CD8-positive, alpha-beta memory T cell (primary cell): ENCODE measurements at regions not wholly inside any gene's neighbourhood (a gene's known extent, or its start where the extent isn't known, plus 50 kb on each side); places are given as distances from the start of the nearest gene placed in this dataset.

Experiments
- CTCF ChIA-PET: fragments of 350-600 bp; sonication (Branson Sonifier 250); formaldehyde crosslinking; loops from one replicate; lab custom pipeline; 2021; ENCODE audit warnings: antibody characterized with exemption; lab: Charles Lee
- POLR2A ChIA-PET: fragments of 350-600 bp; sonication (Branson Sonifier 250); formaldehyde crosslinking; loops from one replicate; lab custom pipeline; 2021; ENCODE audit warnings: antibody characterized with exemption; lab: Charles Lee
- DNase-seq, 5 donors: peaks; one replicate each; pipeline versions ENCODE4 v3.0.0 to v3.0.0-alpha.2; 2020 to 2022; ENCODE audit warnings: mixed read lengths in 1 of 5
- H3K27ac ChIP-seq: one replicate; pipeline ENCODE4 v1.7.0; 2013; ENCODE audit warnings: low read depth, mild to moderate bottlenecking, low read length, moderate library complexity
- H3K27me3 ChIP-seq: 2 replicates; pipeline ENCODE4 v1.7.0; 2013; ENCODE audit warnings: low read length, mild to moderate bottlenecking; ENCODE audit not compliant: insufficient read depth, poor library complexity, severe bottlenecking
- H3K36me3 ChIP-seq: 2 replicates; pipeline ENCODE4 v1.7.0; 2013; ENCODE audit warnings: mild to moderate bottlenecking, low read length, moderate library complexity; ENCODE audit not compliant: insufficient read depth
- H3K4me1 ChIP-seq: 2 replicates; pipeline ENCODE4 v1.7.0; 2013; ENCODE audit warnings: mild to moderate bottlenecking, low read length, moderate library complexity; ENCODE audit not compliant: insufficient read depth
- H3K4me3 ChIP-seq: 2 replicates; pipeline ENCODE4 v1.7.0; 2013; ENCODE audit warnings: mild to moderate bottlenecking, low read length
- H3K9me3 ChIP-seq: 2 replicates; pipeline ENCODE4 v1.7.0; 2013; ENCODE audit warnings: mild to moderate bottlenecking, low read length
- H3K27ac Mint-ChIP-seq, 8 donors: one replicate each; pipeline ENCODE4 v1.8.0; 2020 to 2021; ENCODE audit warnings: mixed read lengths in 8 of 8, mild to moderate bottlenecking in 6 of 8, inconsistent platforms in 3 of 8, moderate library complexity in 3 of 8
- H3K27me3 Mint-ChIP-seq, 2 donors: one replicate each; pipeline ENCODE4 v1.8.0; 2020 to 2021; ENCODE audit warnings: mixed read lengths in 2 of 2, mild to moderate bottlenecking in 1 of 2, moderate library complexity in 1 of 2
- H3K36me3 Mint-ChIP-seq, 3 donors: one replicate each; pipeline ENCODE4 v1.8.0; 2020 to 2021; ENCODE audit warnings: mixed read lengths in 3 of 3, inconsistent platforms in 1 of 3, mild to moderate bottlenecking in 1 of 3
- H3K4me1 Mint-ChIP-seq, 3 donors: one replicate each; pipeline ENCODE4 v1.8.0; 2020 to 2021; ENCODE audit warnings: mixed read lengths in 3 of 3, inconsistent platforms in 1 of 3, mild to moderate bottlenecking in 1 of 3
- H3K4me3 Mint-ChIP-seq, 7 donors: one replicate each; pipeline ENCODE4 v1.8.0; 2020 to 2021; ENCODE audit warnings: mixed read lengths in 7 of 7, mild to moderate bottlenecking in 6 of 7, moderate library complexity in 4 of 7, inconsistent platforms in 2 of 7
- H3K9me3 Mint-ChIP-seq, 5 donors: one replicate each; pipeline ENCODE4 v1.8.0; 2020 to 2022; ENCODE audit warnings: mixed read lengths in 5 of 5, mild to moderate bottlenecking in 3 of 5, moderate library complexity in 2 of 5, inconsistent platforms in 1 of 5

DNA sequence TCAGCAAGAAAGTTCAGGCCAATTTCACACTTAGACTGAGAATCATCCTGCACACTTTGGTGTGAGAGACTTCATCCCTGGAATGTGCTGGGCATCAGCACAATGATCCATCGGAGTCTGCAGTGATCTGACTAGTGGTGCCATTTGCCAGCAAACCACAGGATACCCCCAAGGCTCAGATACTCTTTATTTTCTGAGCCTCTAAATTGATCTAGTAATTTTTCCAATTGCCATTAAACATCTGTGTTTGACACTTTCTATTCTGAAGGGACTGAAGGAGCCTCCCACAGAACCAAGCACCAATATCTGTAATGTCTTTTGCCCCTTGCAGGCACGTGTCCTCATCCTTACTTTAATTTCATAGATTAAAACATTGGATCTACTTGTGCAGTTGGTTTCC lies 485.3 kb upstream of the SMIM21 start:
- peaks cover 0 to 12% of the 10 kb centered on the region in 2 donors for H3K27me3 Mint-ChIP-seq

DNA sequence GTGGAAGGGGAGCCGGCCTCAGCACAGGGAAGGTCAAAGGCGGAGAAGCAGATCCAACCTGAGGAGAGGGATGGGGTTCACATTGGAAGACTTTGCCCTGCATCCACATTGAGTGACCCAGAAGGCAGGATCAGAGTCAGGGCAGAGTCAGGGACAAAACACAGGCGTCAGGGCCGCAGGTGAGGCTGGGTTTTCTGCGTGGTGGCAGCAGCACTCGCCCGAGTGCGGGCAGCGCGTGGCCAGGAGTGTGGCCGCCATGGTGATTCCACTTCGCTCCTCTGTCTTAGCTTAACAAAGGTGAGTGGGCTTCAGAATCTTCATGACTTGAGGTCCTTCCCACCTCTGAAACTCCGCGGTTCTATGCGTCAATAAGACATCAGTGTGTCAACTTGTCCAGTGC lies 476.9 kb upstream of the SMIM21 start:
- ChIA-PET POLR2A (no interaction called here), CTCF (no interaction called here)
- H3K36me3 Mint-ChIP-seq: peaks cover 0 to 1% (median 0%) of the 10 kb centered on the region in 3 donors
- no peak overlapping the region for H3K4me3 Mint-ChIP-seq
- H3K27me3 ChIP-seq: no peaks in the 10 kb centered on the region
- no peaks in the 10 kb centered on the region for H3K36me3 ChIP-seq
- H3K4me3 ChIP-seq: no peak overlapping the region
- no peak overlapping the region for H3K27ac Mint-ChIP-seq
- H3K9me3 ChIP-seq: no peaks in the 10 kb centered on the region
- no peak overlapping the region for H3K27ac ChIP-seq
- H3K9me3 Mint-ChIP-seq: peaks cover 0 to 3% (median 1%) of the 10 kb centered on the region in 5 donors
- DNase-seq: no peak
- no peaks in the 10 kb centered on the region for H3K4me1 ChIP-seq
- no peaks in the 10 kb centered on the region for H3K4me1 Mint-ChIP-seq
- no peaks in the 10 kb centered on the region for H3K27me3 Mint-ChIP-seq

More for the DNA sequence above, 485.3 kb upstream of the SMIM21 start:
- Mint-ChIP-seq H3K4me1 (no peaks in the 10 kb centered on the region), H3K4me3 (no peak overlapping the region), H3K36me3 (no peaks in the 10 kb centered on the region), H3K27ac (no peak overlapping the region), H3K9me3 (no peaks in the 10 kb centered on the region)
- no peak overlapping the region for H3K4me3 ChIP-seq
- H3K36me3 ChIP-seq: no peaks in the 10 kb centered on the region
- DNase-seq: no peak
- H3K27me3 ChIP-seq: no peaks in the 10 kb centered on the region
- CTCF ChIA-PET: no interaction called here
- H3K27ac ChIP-seq: no peak overlapping the region
- H3K9me3 ChIP-seq: no peaks in the 10 kb centered on the region
- POLR2A ChIA-PET: no interaction called here
- H3K4me1 ChIP-seq: no peaks in the 10 kb centered on the region

DNA sequence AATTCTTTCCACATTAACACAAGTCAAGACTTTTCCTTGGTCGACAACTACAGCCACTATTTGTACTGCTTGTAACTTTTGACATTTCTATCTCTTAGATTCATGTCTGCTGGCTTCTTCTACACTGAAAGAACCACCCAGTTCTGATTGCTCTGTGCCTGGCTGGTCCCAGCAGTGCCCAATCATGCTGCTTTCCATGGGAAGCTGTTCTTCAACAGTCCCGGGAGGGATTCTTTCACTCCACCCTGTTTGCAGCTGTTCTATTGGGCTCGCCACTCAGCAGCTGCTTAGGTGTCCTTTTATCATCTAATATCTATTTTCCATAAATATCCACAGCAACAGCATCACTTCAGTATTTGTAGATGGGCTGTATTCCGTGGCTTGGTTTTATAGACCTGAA lies 471.1 kb upstream of the SMIM21 start:
- POLR2A ChIA-PET: no interaction called here
- Mint-ChIP-seq H3K36me3 (peaks cover 0 to 1% (median 0%) of the 10 kb centered on the region in 3 donors), H3K27me3 (no peaks in the 10 kb centered on the region), H3K4me1 (no peaks in the 10 kb centered on the region), H3K4me3 (no peak overlapping the region), H3K27ac (no peak overlapping the region), H3K9me3 (peaks cover 0 to 3% (median 0%) of the 10 kb centered on the region in 5 donors)
- Histone ChIP-seq H3K36me3 (no peaks in the 10 kb centered on the region), H3K4me3 (no peak overlapping the region), H3K27ac (no peak overlapping the region), H3K9me3 (no peaks in the 10 kb centered on the region), H3K4me1 (no peaks in the 10 kb centered on the region), H3K27me3 (no peaks in the 10 kb centered on the region)
- CTCF ChIA-PET: no interaction called here
- no peak for DNase-seq

DNA sequence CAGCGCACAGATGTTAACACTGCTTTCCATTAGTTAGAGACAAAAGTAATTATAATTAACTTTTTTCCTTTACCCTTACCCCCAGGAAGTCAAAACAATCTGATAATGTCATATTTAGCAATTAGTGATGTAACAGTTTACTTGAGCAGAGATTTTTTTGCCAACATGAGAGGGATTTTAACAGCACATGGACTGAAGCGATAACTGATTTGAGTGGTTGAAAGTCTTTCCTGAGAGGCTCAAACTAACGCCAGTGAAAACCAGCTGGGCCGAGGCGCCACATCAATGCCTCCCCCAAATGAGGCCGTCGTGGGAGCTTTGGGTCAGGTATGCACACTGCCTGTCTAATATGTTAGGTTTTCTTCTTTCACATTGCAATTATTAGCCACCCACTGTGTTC lies 469.9 kb upstream of the SMIM21 start:
- Mint-ChIP-seq H3K27ac (no peak overlapping the region), H3K4me3 (no peak overlapping the region), H3K27me3 (no peaks in the 10 kb centered on the region), H3K9me3 (peaks cover 0 to 3% (median 0%) of the 10 kb centered on the region in 5 donors), H3K4me1 (no peaks in the 10 kb centered on the region), H3K36me3 (no peaks in the 10 kb centered on the region)
- H3K9me3 ChIP-seq: no peaks in the 10 kb centered on the region
- H3K4me1 ChIP-seq: no peaks in the 10 kb centered on the region
- DNase-seq: no peak
- POLR2A ChIA-PET: no interaction called here
- no peak overlapping the region for H3K4me3 ChIP-seq
- H3K27ac ChIP-seq: no peak overlapping the region
- H3K36me3 ChIP-seq: no peaks in the 10 kb centered on the region
- H3K27me3 ChIP-seq: no peaks in the 10 kb centered on the region
- CTCF ChIA-PET: no interaction called here

DNA sequence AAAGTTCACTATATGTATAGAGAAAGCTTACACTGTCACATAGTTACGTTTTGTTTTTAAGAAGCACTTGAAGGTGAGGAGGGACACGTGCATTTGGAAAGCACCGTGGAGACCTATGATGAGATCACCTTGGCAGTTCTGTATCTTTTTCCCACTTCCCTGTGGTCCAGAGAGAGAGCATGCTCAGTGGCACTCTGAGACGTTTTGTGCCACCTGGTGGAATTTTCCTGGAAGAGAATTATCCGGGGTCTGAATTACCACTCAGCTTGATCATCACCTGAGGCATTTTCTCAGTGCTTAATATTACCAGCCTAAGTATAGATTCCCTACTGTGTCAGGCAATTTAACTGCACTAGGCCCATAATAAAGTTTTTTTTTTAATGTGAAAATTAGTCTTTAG lies 469.4 kb upstream of the SMIM21 start:
- POLR2A ChIA-PET: no interaction called here
- Mint-ChIP-seq H3K4me1 (no peaks in the 10 kb centered on the region), H3K27me3 (no peaks in the 10 kb centered on the region), H3K9me3 (peaks cover 0 to 3% (median 0%) of the 10 kb centered on the region in 5 donors), H3K36me3 (no peaks in the 10 kb centered on the region), H3K27ac (no peak overlapping the region), H3K4me3 (no peak overlapping the region)
- Histone ChIP-seq H3K27ac (no peak overlapping the region), H3K36me3 (no peaks in the 10 kb centered on the region), H3K27me3 (no peaks in the 10 kb centered on the region), H3K9me3 (no peaks in the 10 kb centered on the region), H3K4me3 (no peak overlapping the region), H3K4me1 (no peaks in the 10 kb centered on the region)
- CTCF ChIA-PET: no interaction called here
- no peak for DNase-seq

DNA sequence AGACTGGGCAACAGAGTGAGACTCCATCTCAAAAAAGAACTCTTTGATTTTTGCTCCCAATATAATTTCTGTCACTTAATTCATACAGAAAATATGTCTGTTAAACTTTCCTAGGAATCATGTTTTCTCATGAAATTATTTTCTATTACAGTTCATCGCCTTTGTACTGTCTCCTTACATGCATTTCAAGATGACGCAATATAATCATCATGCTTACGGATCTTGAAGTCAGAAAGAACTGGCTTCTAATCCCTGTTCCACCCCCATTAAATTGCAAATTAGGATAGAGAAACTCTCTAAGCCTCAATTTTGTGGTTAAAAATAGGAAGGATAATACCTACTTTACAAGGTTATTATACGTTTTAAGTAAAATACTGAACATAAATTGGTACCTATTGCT lies 467.6 kb upstream of the SMIM21 start:
- Mint-ChIP-seq H3K4me1 (no peaks in the 10 kb centered on the region), H3K36me3 (no peaks in the 10 kb centered on the region), H3K4me3 (no peak overlapping the region), H3K27me3 (no peaks in the 10 kb centered on the region), H3K9me3 (peaks cover 0 to 1% (median 0%) of the 10 kb centered on the region in 5 donors), H3K27ac (no peak overlapping the region)
- H3K4me3 ChIP-seq: no peak overlapping the region
- ChIA-PET POLR2A (no interaction called here), CTCF (no interaction called here)
- no peaks in the 10 kb centered on the region for H3K27me3 ChIP-seq
- H3K36me3 ChIP-seq: no peaks in the 10 kb centered on the region
- no peak overlapping the region for H3K27ac ChIP-seq
- H3K4me1 ChIP-seq: no peaks in the 10 kb centered on the region
- no peak for DNase-seq
- H3K9me3 ChIP-seq: no peaks in the 10 kb centered on the region

DNA sequence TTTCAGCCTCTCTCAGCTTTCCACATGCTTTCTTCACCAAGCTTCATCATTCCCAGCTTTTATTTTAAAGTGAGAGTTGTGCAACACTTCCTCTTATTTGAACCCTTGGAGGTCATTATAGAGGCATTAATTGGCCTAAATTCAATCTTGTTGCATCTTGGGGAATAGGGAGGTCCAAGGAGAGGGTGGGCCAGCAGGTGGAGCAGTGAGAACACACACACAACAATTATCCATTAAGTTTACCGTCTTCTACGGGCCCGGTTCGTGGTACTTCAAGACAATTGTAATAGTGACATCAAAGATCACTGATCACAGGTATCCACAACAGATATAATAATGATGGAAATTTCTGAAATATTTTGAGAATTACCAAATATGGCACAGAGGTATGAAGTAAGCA lies 457.2 kb upstream of the SMIM21 start:
- Histone ChIP-seq H3K36me3 (no peaks in the 10 kb centered on the region), H3K27me3 (no peaks in the 10 kb centered on the region), H3K27ac (no peak overlapping the region), H3K9me3 (no peaks in the 10 kb centered on the region), H3K4me1 (no peaks in the 10 kb centered on the region), H3K4me3 (no peak overlapping the region)
- ChIA-PET CTCF (no interaction called here), POLR2A (no interaction called here)
- no peak for DNase-seq
- Mint-ChIP-seq H3K27ac (no peak overlapping the region), H3K4me1 (no peaks in the 10 kb centered on the region), H3K36me3 (no peaks in the 10 kb centered on the region), H3K4me3 (no peak overlapping the region), H3K9me3 (peaks cover 0 to 2% (median 0%) of the 10 kb centered on the region in 5 donors), H3K27me3 (peaks cover 0 to 2% of the 10 kb centered on the region in 2 donors)

DNA sequence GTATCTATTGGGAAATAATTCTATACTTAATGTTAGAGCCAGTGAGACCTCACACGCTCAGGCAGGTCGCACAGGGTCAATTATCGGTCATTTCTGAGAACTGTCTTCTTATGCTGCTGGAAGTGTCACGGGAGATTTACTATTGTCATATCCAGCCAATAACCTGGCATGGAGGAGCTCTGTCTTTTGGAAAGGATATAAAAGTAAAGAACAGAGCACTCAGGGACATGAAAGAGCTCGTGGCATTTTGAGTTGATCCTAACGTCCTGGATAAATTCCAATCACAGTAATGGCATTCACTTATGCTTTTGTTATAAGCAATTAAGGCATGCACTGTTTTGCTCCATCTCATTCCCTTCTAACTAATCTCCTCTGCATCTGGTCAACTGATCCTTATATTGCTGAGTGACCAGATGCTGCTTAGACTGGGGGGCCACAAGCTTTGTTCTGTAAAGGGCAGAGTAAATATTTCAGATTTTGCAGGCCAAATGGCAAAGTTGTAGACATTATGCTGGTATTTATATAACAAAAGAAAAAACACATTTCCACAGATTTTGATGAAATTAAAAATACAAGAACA lies 453.5 kb upstream of the SMIM21 start:
- Histone ChIP-seq H3K4me3 (no peak overlapping the region), H3K36me3 (no peaks in the 10 kb centered on the region), H3K9me3 (no peaks in the 10 kb centered on the region), H3K27ac (no peak overlapping the region), H3K27me3 (no peaks in the 10 kb centered on the region), H3K4me1 (no peaks in the 10 kb centered on the region)
- Mint-ChIP-seq H3K27ac (no peak overlapping the region), H3K4me1 (no peaks in the 10 kb centered on the region), H3K27me3 (no peaks in the 10 kb centered on the region), H3K36me3 (no peaks in the 10 kb centered on the region), H3K4me3 (no peak overlapping the region), H3K9me3 (peaks cover 0 to 7% (median 6%) of the 10 kb centered on the region in 5 donors)
- ChIA-PET CTCF (no interaction called here), POLR2A (no interaction called here)
- no peak for DNase-seq
